ENCODE measurements at regions not wholly inside any gene's neighbourhood (a gene's known extent, or its start where the extent isn't known, plus 50 kb on each side); places are given as distances from the start of the nearest gene placed in this dataset.

DNA sequence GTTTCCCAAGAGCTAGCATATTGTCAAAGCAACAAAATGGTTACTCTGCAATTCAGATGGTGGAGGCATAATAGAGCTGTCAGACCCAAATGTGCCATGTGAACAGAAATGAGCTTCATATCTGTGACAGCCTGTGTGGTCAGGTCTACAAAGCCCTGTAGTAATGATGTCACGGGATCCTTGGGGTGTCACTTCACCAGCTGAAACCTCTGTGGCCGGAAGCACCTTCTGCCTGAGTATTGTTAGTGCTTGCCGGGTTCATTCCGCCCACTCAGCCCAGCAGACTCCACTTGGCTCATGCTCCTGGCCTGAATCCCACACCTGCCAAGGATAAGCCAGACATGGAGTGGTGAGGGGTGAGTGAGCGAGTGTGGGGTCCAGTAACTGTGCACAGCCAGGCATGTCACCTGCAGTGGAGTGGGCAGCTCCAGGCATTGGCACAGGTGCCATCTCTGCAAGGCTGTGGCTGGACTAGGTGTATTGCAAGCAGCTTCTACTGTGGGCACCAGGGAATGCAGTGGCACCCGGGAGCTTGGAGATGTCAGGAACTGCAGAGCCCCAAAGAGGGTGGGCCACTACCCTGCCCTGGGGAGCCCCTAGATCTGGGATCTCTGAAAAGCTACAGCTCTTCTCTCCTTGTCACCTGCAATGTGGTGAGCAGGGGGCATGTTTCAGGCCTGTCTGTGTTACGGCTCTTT is 341.9 kb upstream of the CHRM2 start:
- Mint-ChIP-seq H3K36me3 (ENCODE audit: insufficient read depth in 1 of 3, low read depth in 3 of 3) (no peaks in the 10 kb centered on the region), H3K27me3 (ENCODE audit: low read depth) (no peaks in the 10 kb centered on the region), H3K4me1 (peaks cover 0 to 3% of the 10 kb centered on the region in 2 experiments; a peak in 2 of 4 replicates), H3K27ac (no peak overlapping the region), H3K9me3 (no peaks in the 10 kb centered on the region), H3K4me3 (no peak overlapping the region)
- H3K4ac ChIP-seq (ENCODE audit: low read depth, low read length), result no peak overlapping the region
- no peak overlapping the region for H3K18ac ChIP-seq (ENCODE audit: insufficient read length, low read depth, low read length)
- no peak overlapping the region for H3K14ac ChIP-seq (ENCODE audit: insufficient read depth, low read length)
- no peak overlapping the region for H2BK5ac ChIP-seq (ENCODE audit: insufficient read length, low read length)
- no peak overlapping the region for H2BK120ac ChIP-seq (ENCODE audit: low read depth, low read length, poor library complexity, severe bottlenecking)
- H3K4me2 ChIP-seq (ENCODE audit: insufficient read depth, insufficient read length, low read length), result no peak overlapping the region
- H4K20me1 ChIP-seq (ENCODE audit: control insufficient read depth, insufficient read depth, insufficient read length), result no peaks in the 10 kb centered on the region
- WGBS (ENCODE audit: extremely low coverage, insufficient read length, low lambda C conversion rate), result no CpG with 5 or more reads among the region's 7 CpGs
- H3K79me2 ChIP-seq (ENCODE audit: insufficient read depth, low read length), result no peaks in the 10 kb centered on the region
- no peaks in the 10 kb centered on the region for H3K4me1 ChIP-seq (ENCODE audit: insufficient read depth, low read length)
- no peak overlapping the region for H3T11ph ChIP-seq (ENCODE audit: low read length)
- no peaks in the 10 kb centered on the region for H3K9me3 ChIP-seq (ENCODE audit: control insufficient read depth, low read depth, low read length)
- no peak overlapping the region for H2BK15ac ChIP-seq (ENCODE audit: low read depth, low read length)
- no peak overlapping the region for H4K91ac ChIP-seq (ENCODE audit: insufficient read length, low read depth, low read length)
- H4K8ac ChIP-seq (replicated peaks; ENCODE audit: insufficient read length, low read depth, low read length), result no peak overlapping the region
- no peaks in the 10 kb centered on the region for H3K23me2 ChIP-seq (ENCODE audit: insufficient read length, low read depth, low read length, poor library complexity, severe bottlenecking)
- no peak for DNase-seq
- H3K23ac ChIP-seq (ENCODE audit: insufficient read length, low read depth, low read length), result no peak overlapping the region
- no peaks in the 10 kb centered on the region for H3K27me3 ChIP-seq (ENCODE audit: insufficient read depth, low read length)
- H2AFZ ChIP-seq (ENCODE audit: low read length), result no peak overlapping the region
- no peak overlapping the region for H3K9ac ChIP-seq (ENCODE audit: extremely low read depth, insufficient read length, low read length)
- H2BK12ac ChIP-seq (ENCODE audit: insufficient read length, low read depth, low read length), result no peak overlapping the region
- H3K56ac ChIP-seq (ENCODE audit: insufficient read length, low read depth, low read length), result no peak overlapping the region
- TF ChIP-seq, protein P1, sequence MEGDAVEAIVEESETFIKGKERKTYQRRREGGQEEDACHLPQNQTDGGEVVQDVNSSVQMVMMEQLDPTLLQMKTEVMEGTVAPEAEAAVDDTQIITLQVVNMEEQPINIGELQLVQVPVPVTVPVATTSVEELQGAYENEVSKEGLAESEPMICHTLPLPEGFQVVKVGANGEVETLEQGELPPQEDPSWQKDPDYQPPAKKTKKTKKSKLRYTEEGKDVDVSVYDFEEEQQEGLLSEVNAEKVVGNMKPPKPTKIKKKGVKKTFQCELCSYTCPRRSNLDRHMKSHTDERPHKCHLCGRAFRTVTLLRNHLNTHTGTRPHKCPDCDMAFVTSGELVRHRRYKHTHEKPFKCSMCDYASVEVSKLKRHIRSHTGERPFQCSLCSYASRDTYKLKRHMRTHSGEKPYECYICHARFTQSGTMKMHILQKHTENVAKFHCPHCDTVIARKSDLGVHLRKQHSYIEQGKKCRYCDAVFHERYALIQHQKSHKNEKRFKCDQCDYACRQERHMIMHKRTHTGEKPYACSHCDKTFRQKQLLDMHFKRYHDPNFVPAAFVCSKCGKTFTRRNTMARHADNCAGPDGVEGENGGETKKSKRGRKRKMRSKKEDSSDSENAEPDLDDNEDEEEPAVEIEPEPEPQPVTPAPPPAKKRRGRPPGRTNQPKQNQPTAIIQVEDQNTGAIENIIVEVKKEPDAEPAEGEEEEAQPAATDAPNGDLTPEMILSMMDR (conservative IDR thresholded peaks at IDR 0.05), result no peak
- H4K5ac ChIP-seq (ENCODE audit: insufficient read length, low read depth, low read length), result no peak overlapping the region
- no peak overlapping the region for H2BK20ac ChIP-seq (ENCODE audit: low read depth, low read length, poor library complexity, severe bottlenecking)
- no peak overlapping the region for H2AK5ac ChIP-seq (ENCODE audit: insufficient read length, low read length)
- H3K27ac ChIP-seq (ENCODE audit: insufficient read length, low read depth, low read length), result no peak overlapping the region
- no peaks in the 10 kb centered on the region for H3K79me1 ChIP-seq (ENCODE audit: insufficient read depth, low read depth, low read length, poor library complexity, severe bottlenecking)
